Spleen (tissue), 11 donors: ENCODE measurements at regions not wholly inside any gene's neighbourhood (a gene's known extent, or its start where the extent isn't known, plus 50 kb on each side); places are given as distances from the start of the nearest gene placed in this dataset.

ENCODE experiments used
- DNase-seq: peaks from one replicate; pipeline ENCODE4 v3.0.0-alpha.2; 2020
- H3K27ac ChIP-seq, 8 donors: fragments of 200-600 bp; sonication (generic) in 7 of 8; 1 replicate in 4 of 8; 2 replicates in 4 of 8; pipeline versions ENCODE4 v1.5.0 to v1.8.0; 2016 to 2021; ENCODE audit warnings: inconsistent platforms in 4 of 8, mild to moderate bottlenecking in 4 of 8, moderate library complexity in 1 of 8
- H3K27me3 ChIP-seq, 7 donors: fragments of 200-600 bp; sonication (generic) in 6 of 7; replicated peaks in 1 of 7; 1 replicate in 4 of 7; 2 replicates in 3 of 7; pipeline versions ENCODE4 v1.5.0 to v1.8.0; 2016 to 2021; ENCODE audit warnings: inconsistent platforms in 3 of 7, mild to moderate bottlenecking in 1 of 7
- H3K36me3 ChIP-seq, 6 donors: fragments of 200-600 bp; sonication (generic) in 5 of 6; 1 replicate in 4 of 6; 2 replicates in 2 of 6; pipeline versions ENCODE4 v1.5.0 to v1.8.0; 2016 to 2021; ENCODE audit warnings: inconsistent platforms in 2 of 6
- H3K4me1 ChIP-seq, 6 donors: fragments of 200-600 bp; sonication (generic) in 5 of 6; 1 replicate in 3 of 6; 2 replicates in 3 of 6; pipeline versions ENCODE4 v1.5.0 to v1.8.0; 2016 to 2021; ENCODE audit warnings: inconsistent platforms in 3 of 6
- H3K4me3 ChIP-seq, 8 donors: fragments of 200-600 bp; sonication (generic) in 7 of 8; 1 replicate in 4 of 8; 2 replicates in 4 of 8; pipeline versions ENCODE4 v1.5.0 to v1.8.0; 2016 to 2021; ENCODE audit warnings: inconsistent platforms in 4 of 8, mild to moderate bottlenecking in 4 of 8, moderate library complexity in 2 of 8
- H3K9me3 ChIP-seq, 8 donors: fragments of 200-600 bp; sonication (generic) in 7 of 8; 1 replicate in 4 of 8; 2 replicates in 4 of 8; pipeline versions ENCODE4 v1.5.0 to v1.8.0; 2016 to 2021; ENCODE audit warnings: inconsistent platforms in 4 of 8
- POLR2A ChIP-seq, 3 donors: fragments of 450-650 bp; IDR thresholded peaks; one replicate each; pipeline ENCODE4 v1.5.1; 2017; ENCODE audit warnings: antibody characterized with exemption in 3 of 3, mild to moderate bottlenecking in 1 of 3
- POLR2AphosphoS5 ChIP-seq, 3 donors: sonication (generic); formaldehyde crosslinking; IDR thresholded peaks; one replicate each; pipeline ENCODE4 v1.5.1; 2017; ENCODE audit warnings: antibody characterized with exemption in 3 of 3
- WGBS, 5 donors: extraction: QIAGEN DNeasy Blood & Tissue Kit in 3 of 5; methylation state at CpG; one replicate each; pipeline versions ENCODE4 v1.1.5 to v1.1.7; 2013 to 2018; 5-methylcytosine and 5-hydroxymethylcytosine counted together
- intact Hi-C: fragments of 100-400 bp; cut with DNase I; formaldehyde crosslinking; loops from one replicate; pipeline ENCODE4 v1.15.0; 2023; ENCODE audit warnings: low total_unique reads
- TF ChIP-seq, protein P1 (sequence below), 11 experiments: fragments of 200-600 bp in 7 of 11; fragments of 450-650 bp in 4 of 11; sonication (generic) in 4 of 11; IDR thresholded peaks in 8 of 11; conservative IDR thresholded peaks in 3 of 11; 1 replicate in 7 of 11; 2 replicates in 4 of 11; pipeline versions ENCODE4 v1.4.0 to v1.8.0; 2016 to 2021; ENCODE audit warnings: antibody characterized with exemption in 11 of 11, inconsistent platforms in 4 of 11, mild to moderate bottlenecking in 1 of 11
- donor health status: healthy with polysubstance abuse.
- donor health status: DM: no; HTN: no; CAD: no; lungs with moderate emphysema.
- donor health status: DM: no; HTN: no; CAD: no.
- donor health status: Bipolar disorder and iron deficiency.
- donor health status: healthy.
- donor health status: DM: no; HTN: no; CAD: no.
- donor health status: DM: yes; HTN: yes; CAD: no.

GRCh38 chr12:61894168-61894567 is 366.0 kb upstream of the USP15 start:
- 61 to 91% (median 82%) methylated on average over 1 of the region's 1 CpG for WGBS, 5 donors
- Histone ChIP-seq H3K4me1 (no peaks in the 10 kb centered on the region), H3K4me3 (no peak overlapping the region), H3K36me3 (no peaks in the 10 kb centered on the region), H3K9me3 (peaks cover 2 to 23% (median 21%) of the 10 kb centered on the region in 8 donors), H3K27ac (no peak overlapping the region), H3K27me3 (no peaks in the 10 kb centered on the region)
- no peak for DNase-seq
- no peak for TF ChIP-seq POLR2A (IDR thresholded peaks at IDR 0.05)
- TF ChIP-seq, protein P1, sequence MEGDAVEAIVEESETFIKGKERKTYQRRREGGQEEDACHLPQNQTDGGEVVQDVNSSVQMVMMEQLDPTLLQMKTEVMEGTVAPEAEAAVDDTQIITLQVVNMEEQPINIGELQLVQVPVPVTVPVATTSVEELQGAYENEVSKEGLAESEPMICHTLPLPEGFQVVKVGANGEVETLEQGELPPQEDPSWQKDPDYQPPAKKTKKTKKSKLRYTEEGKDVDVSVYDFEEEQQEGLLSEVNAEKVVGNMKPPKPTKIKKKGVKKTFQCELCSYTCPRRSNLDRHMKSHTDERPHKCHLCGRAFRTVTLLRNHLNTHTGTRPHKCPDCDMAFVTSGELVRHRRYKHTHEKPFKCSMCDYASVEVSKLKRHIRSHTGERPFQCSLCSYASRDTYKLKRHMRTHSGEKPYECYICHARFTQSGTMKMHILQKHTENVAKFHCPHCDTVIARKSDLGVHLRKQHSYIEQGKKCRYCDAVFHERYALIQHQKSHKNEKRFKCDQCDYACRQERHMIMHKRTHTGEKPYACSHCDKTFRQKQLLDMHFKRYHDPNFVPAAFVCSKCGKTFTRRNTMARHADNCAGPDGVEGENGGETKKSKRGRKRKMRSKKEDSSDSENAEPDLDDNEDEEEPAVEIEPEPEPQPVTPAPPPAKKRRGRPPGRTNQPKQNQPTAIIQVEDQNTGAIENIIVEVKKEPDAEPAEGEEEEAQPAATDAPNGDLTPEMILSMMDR (IDR thresholded peaks at IDR 0.05 in 8 of 11, conservative IDR thresholded peaks at IDR 0.05 in 3 of 11): no peak
- TF ChIP-seq POLR2AphosphoS5 (IDR thresholded peaks at IDR 0.05): no peak
- intact Hi-C loops: no loop called here

DNA sequence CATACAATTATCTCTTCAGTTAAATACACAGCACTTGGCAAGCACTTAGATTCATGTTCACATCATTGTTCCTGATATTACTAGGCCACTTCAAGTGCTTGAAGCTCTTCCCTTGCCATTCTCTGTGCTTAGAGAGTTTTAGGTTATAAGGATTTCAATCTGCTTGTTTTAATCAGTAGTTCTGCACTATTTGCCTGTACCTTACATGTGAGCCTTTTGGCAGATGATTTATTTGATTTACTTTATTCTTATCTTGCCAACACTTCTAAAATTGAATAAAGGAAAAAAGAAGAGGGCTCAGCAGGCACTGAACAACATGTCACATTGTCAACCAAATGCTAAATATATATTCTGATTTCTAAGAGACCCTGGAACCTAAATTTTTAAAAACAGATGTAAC is 363.8 kb upstream of the USP15 start:
- DNase-seq: no peak
- no peak overlapping the region for H3K4me3 ChIP-seq
- H3K27me3 ChIP-seq: no peaks in the 10 kb centered on the region
- no peaks in the 10 kb centered on the region for H3K4me1 ChIP-seq
- no peak for TF ChIP-seq POLR2A (IDR thresholded peaks at IDR 0.05)
- TF ChIP-seq, protein P1 (IDR thresholded peaks at IDR 0.05 in 8 of 11, conservative IDR thresholded peaks at IDR 0.05 in 3 of 11): no peak
- TF ChIP-seq POLR2AphosphoS5 (IDR thresholded peaks at IDR 0.05): no peak
- no peak overlapping the region for H3K27ac ChIP-seq
- intact Hi-C loops: no loop called here
- peaks cover 2 to 36% (median 28%) of the 10 kb centered on the region in 8 donors for H3K9me3 ChIP-seq
- H3K36me3 ChIP-seq: no peaks in the 10 kb centered on the region

- Histone ChIP-seq H3K27ac (no peak overlapping the region), H3K4me3 (no peak overlapping the region), H3K4me1 (no peaks in the 10 kb centered on the region), H3K9me3 (peaks cover 2 to 42% (median 28%) of the 10 kb centered on the region in 8 donors), H3K36me3 (no peaks in the 10 kb centered on the region), H3K27me3 (no peaks in the 10 kb centered on the region)
- 90 to 97% (median 92%) methylated on average over 1 of the region's 1 CpG for WGBS, 5 donors
- intact Hi-C loops: no loop called here
- no peak for DNase-seq
- TF ChIP-seq POLR2A (IDR thresholded peaks at IDR 0.05) (no peak), POLR2AphosphoS5 (IDR thresholded peaks at IDR 0.05) (no peak)
- TF ChIP-seq, protein P1 (IDR thresholded peaks at IDR 0.05 in 8 of 11, conservative IDR thresholded peaks at IDR 0.05 in 3 of 11): no peak
These were observed 357.8 kb upstream of the USP15 start for GRCh38 chr12:61902403-61902802.

- Histone ChIP-seq H3K4me3 (no peak overlapping the region), H3K27ac (no peak overlapping the region), H3K27me3 (no peaks in the 10 kb centered on the region), H3K4me1 (no peaks in the 10 kb centered on the region), H3K9me3 (peaks cover 0 to 13% (median 4%) of the 10 kb centered on the region in 8 donors), H3K36me3 (no peaks in the 10 kb centered on the region)
- WGBS, 5 donors: 42 to 53% (median 43%) methylated on average over 2 of the region's 2 CpGs
- intact Hi-C loops: no loop called here
- TF ChIP-seq POLR2AphosphoS5 (IDR thresholded peaks at IDR 0.05): no peak
- no peak for TF ChIP-seq POLR2A (IDR thresholded peaks at IDR 0.05)
- no peak for DNase-seq
These were observed 349.1 kb upstream of the USP15 start for GRCh38 chr12:61911113-61911512.

DNA sequence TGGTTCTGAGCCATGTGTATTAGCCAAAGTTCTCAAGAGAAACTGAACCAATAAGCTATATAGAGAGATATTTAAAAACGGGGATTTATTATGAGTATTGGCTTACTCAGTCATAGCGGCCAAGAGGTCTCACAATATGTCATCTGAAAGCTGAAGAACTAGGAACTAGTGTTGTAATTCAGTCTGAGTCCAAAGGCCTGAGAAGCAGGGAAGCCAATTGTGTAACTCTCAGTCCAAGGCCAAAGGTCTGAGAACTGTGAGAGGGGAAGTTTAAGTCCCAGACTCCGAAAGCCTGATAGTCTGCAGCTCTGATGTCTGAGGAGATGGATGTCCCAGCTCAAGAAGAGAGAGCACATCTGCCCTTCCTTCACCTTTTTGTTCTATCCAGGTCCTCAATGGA is 344.8 kb upstream of the USP15 start:
- intact Hi-C loops: no loop called here
- H3K36me3 ChIP-seq: no peaks in the 10 kb centered on the region
- no peak for DNase-seq
- 50 to 78% (median 65%) methylated on average over 3 of the region's 3 CpGs for WGBS, 5 donors
- TF ChIP-seq, protein P1 (IDR thresholded peaks at IDR 0.05 in 8 of 11, conservative IDR thresholded peaks at IDR 0.05 in 3 of 11): no peak
- no peak for TF ChIP-seq POLR2AphosphoS5 (IDR thresholded peaks at IDR 0.05)
- no peak for TF ChIP-seq POLR2A (IDR thresholded peaks at IDR 0.05)
- no peaks in the 10 kb centered on the region for H3K4me1 ChIP-seq
- H3K27ac ChIP-seq: no peak overlapping the region
- no peaks in the 10 kb centered on the region for H3K27me3 ChIP-seq
- H3K4me3 ChIP-seq: no peak overlapping the region
- no peaks in the 10 kb centered on the region for H3K9me3 ChIP-seq
